HG03066 (cell line): ENCODE measurements at regions not wholly inside any gene's neighbourhood (a gene's known extent, or its start where the extent isn't known, plus 50 kb on each side); places are given as distances from the start of the nearest gene placed in this dataset.
"Not testable (repeated sequence)": the region's sequence is repeated elsewhere in the genome, so short reads cannot be mapped to it uniquely, and the experiment has no call there.

Experiments
- ATAC-seq: cut with Tn5 transposase; IDR thresholded peaks from one replicate; pipeline ENCODE4 v1.9.1; 2021; ENCODE audit warnings: low read depth; ENCODE audit not compliant: unreplicated experiment

GRCh38 chr13:104987621-104988020, 1547.8 kb downstream of the EFNB2 start:
- ATAC-seq: no peak

GRCh38 chr13:104984296-104984818, 1551.1 kb downstream of the EFNB2 start:
- peak; percentile 80 for ATAC-seq

DNA sequence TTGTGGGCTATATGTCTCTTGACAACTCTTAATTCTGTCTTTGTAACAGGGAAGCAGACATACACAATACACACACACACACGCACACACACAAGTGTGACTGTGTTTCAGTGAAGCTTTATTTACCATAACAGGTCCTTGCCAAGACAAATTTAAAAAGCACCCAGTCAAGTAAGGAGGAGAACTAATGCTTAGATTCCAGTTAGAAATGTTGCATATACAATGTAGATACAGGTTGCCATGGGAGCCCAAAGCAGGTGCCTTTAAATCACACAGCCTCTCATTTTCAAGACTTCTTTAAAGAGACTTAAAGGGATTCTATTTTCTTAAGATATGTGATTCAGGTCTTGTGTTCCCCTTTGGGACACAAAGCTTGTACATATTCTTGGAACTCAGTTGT, 1551.9 kb downstream of the EFNB2 start:
- ATAC-seq: no peak

- ATAC-seq: no peak
Observed at GRCh38 chr13:104980586-104980985, 1554.9 kb downstream of the EFNB2 start.

- no peak for ATAC-seq
Observed at GRCh38 chr13:104979281-104980030, 1556.0 kb downstream of the EFNB2 start.

DNA sequence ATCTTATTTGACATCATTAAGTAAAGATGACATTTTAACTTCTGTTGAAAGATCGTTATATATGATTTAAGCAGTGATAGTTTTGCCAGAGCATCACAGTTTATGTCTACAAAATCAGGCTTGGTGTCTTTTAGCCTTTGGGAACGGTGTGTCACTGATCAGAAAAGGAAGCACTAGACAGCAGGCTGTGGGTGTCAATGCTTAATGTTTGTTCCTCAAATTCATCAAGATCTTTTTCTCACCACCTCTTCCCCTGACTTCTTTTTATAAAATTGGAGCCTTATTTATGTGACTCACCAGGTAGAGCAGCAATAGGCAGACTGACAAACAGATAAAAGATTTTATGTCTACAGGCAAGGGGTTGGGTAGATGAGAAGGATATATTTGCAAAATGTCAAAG, 1558.5 kb downstream of the EFNB2 start:
- no peak for ATAC-seq

- ATAC-seq: peak; percentile 65
Observed at GRCh38 chr13:104975272-104975671, 1560.2 kb downstream of the EFNB2 start.

DNA sequence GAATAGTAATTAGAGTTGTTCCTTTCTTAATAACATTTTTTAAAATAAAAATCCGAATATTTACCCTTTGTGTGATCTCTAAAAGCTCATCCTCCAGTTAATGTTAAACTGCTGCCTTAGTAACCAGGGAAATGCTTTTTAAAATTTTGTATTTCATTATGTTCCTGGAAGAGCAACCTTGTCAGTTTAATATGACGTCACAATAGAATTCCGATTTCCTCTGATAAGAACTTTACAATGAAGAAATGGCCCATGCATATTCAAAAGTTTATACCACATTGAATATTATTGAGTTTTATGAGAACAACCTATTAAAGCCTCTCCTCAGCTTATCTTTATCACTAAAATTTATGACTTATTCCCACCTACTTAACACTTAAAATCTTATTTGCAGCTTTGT, 1566.6 kb downstream of the EFNB2 start:
- ATAC-seq: no peak

DNA sequence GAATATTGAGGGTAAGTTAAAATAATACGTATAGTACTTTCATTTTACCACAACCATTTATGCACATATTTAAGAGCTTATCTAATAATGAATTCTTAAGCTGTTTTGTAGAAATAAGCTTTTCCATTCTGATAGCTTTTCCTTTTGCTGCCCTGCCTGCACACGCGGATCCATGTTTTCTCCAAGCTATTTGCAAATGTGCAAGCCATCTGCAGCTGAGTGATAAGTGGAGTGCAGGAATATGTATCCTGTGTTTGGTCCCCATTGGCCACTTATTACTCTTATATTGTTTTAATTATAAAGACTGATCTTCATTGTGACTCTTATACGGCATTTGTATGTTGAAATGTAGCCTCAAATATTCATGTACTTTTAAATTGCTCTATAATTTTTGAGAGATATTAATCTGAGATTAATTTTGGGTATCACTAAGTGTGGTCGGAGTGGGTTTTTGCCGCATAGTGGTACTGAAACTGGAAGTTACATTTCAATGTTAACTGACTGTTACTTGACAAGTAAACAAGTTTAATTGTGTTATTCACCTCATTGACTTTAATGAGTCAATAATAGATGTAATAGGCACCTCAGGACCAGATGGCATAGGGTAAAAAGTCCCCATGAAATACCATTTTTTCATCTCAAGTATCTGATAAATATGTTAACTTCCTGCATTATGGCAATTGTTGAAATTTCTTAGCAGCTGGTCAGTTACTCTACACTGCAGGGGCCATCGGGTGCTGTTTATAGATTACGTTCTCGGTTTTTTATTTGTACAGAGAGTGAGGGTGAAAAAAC, 1567.4 kb downstream of the EFNB2 start:
- no peak for ATAC-seq

GRCh38 chr13:104967376-104967775, 1568.1 kb downstream of the EFNB2 start:
- no peak for ATAC-seq

GRCh38 chr13:104962411-104962810, 1573.1 kb downstream of the EFNB2 start:
- ATAC-seq: no peak

DNA sequence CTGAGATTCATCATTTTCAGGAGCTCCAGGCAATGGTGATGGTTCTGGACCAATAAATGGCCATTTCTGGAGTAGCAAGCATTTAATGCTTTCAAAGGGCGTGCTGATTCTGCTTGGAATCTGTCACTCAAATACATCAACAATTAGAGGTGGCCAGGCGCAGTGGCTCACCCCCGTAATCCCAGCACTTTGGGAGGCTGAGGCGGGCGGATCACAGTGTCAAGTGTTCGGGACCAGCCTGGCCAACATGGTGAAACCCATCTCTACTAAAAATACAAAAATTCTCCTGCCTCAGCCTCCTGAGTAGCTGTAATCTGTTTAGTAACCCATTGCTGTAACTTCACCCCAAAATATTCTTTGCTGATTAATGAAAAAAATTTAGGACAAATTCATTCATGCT, 1574.2 kb downstream of the EFNB2 start:
- ATAC-seq: no peak

DNA sequence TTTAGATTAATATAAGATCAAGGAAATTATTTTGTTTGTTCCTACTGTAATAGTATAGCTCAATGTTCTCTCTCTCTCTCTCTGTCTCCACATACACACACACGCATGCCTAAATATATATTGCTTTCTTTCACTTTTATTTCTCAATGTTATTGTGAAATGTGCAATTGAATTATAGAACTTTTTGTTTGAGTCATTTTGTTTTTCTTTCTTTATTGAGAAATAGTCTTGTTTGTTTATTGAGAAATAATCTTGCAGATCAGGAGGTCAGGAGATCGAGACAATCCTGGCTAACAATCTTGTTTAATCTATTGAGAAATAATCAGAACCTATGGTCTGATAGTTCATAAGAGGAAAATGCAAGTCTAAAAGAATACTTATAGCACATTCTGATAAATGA, 1581.3 kb downstream of the EFNB2 start:
- ATAC-seq: no peak

GRCh38 chr13:104953588-104953987, 1581.9 kb downstream of the EFNB2 start:
- ATAC-seq: no peak

DNA sequence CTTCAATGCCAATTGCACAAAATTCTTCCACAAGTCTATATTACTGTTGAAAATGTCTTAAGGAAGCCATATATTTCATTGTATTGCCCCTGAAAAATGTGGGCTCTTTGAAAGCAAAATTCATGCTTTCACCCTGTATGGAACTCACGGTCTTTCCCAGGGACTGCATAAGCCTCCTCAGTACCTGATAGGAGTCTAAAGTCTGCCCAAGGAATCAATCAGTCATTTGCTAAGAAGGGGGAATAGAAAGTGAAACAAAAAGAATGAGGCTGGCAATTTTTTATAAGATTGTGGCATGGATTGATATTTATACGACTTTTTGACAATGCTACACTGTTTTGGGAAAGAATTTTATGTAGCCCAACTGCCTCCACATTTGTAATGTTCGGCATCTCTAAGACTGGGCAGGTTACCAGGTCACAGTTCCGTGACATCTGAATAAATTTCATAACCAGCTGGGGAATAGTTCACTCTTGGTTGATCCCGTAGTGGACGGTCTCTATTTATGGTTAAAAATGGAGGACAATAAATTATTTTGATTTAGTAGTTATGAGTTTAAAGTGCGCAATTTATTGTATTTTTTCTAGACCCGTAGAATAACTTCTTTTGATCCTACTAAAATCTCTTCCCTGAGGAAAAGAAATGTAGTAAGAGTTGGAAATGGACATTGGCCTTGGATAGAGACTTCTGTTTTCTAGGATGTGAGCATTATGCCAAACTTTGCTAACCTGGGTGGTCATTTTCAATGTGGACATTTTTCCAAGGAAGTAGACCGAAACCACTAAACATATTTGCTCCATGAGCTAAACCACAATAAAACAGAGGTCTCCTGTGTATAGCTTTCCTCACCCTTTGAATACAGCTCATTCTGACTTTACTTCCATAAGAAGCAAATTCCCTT, 1585.4 kb downstream of the EFNB2 start:
- ATAC-seq: no peak

GRCh38 chr13:104944176-104944575, 1591.3 kb downstream of the EFNB2 start:
- no peak for ATAC-seq

GRCh38 chr13:104943331-104943730, 1592.1 kb downstream of the EFNB2 start:
- ATAC-seq: no peak

DNA sequence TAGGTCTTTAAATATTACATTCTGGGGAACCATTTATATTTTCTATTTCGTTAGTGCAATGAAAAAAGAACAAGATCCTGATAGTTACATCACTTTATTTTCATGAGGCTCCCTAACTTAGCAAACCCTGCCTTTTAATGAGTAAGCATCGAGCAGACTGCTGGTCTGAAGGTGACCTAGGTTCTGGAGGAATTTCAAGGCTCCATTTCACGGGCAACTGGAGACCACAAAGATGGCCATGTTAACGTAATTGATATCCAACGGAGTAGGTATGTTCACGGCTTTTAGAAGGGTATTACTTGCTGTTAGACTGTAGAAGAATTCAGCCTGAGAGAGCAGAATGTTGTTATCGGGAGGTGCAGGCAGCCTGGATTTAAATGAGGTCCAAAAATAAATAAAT, 1597.6 kb downstream of the EFNB2 start:
- ATAC-seq: no peak

DNA sequence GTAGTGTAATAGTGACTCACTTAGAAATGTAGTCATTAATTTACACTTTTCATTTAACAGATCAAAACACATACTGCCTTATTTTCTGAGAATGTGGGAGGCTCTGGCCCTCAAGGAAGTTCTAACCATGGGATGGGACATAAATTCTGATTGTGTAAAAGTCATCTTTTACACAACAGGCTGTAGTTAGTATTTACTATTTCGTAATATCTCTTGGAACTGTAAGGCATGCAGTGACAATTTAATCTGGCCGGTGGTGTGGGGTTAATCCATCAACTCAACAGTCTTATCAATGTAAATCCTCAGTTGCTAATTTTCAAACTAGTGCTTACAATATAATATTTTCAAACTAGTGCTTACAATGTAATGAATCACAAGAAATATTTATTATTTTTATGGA, 1599.2 kb downstream of the EFNB2 start:
- no peak for ATAC-seq

- not testable (repeated sequence) for ATAC-seq
Observed at GRCh38 chr13:104920513-104920912, 1614.9 kb downstream of the EFNB2 start.

GRCh38 chr13:104920091-104920490, 1615.4 kb downstream of the EFNB2 start:
- ATAC-seq: no peak
